ENCODE measurements at regions not wholly inside any gene's neighbourhood (a gene's known extent, or its start where the extent isn't known, plus 50 kb on each side); places are given as distances from the start of the nearest gene placed in this dataset.

GRCh38 chr9:99607842-99608448, 213.7 kb upstream of the NR4A3 start:
- DNase-seq (ENCODE audit: extremely low read depth in 1 of 2, low read depth in 1 of 2): no peak

- no peak for DNase-seq (ENCODE audit: extremely low read depth in 1 of 2, low read depth in 1 of 2)
These were observed 207.3 kb upstream of the NR4A3 start for GRCh38 chr9:99614341-99614740.

GRCh38 chr9:99621040-99621439, 200.6 kb upstream of the NR4A3 start:
- DNase-seq (ENCODE audit: extremely low read depth in 1 of 2, low read depth in 1 of 2): no peak

GRCh38 chr9:99622679-99623078, 199.0 kb upstream of the NR4A3 start:
- no peak for DNase-seq (ENCODE audit: extremely low read depth in 1 of 2, low read depth in 1 of 2)

GRCh38 chr9:99623780-99624364, 197.8 kb upstream of the NR4A3 start:
- no peak for DNase-seq (ENCODE audit: extremely low read depth in 1 of 2, low read depth in 1 of 2)

- DNase-seq (ENCODE audit: extremely low read depth in 1 of 2, low read depth in 1 of 2): no peak
These were observed 197.0 kb upstream of the NR4A3 start for GRCh38 chr9:99624499-99625233.

- DNase-seq (ENCODE audit: extremely low read depth in 1 of 2, low read depth in 1 of 2): no peak
These were observed 195.3 kb upstream of the NR4A3 start for GRCh38 chr9:99626426-99626825.

- no peak for DNase-seq (ENCODE audit: extremely low read depth in 1 of 2, low read depth in 1 of 2)
These were observed 193.4 kb upstream of the NR4A3 start for GRCh38 chr9:99628285-99628684.

- DNase-seq (ENCODE audit: extremely low read depth in 1 of 2, low read depth in 1 of 2): no peak
These were observed 192.7 kb upstream of the NR4A3 start for GRCh38 chr9:99628849-99629620.

GRCh38 chr9:99632349-99633038, 189.2 kb upstream of the NR4A3 start:
- DNase-seq (ENCODE audit: extremely low read depth in 1 of 2, low read depth in 1 of 2): no peak

- DNase-seq (ENCODE audit: extremely low read depth in 1 of 2, low read depth in 1 of 2): no peak
These were observed 188.4 kb upstream of the NR4A3 start for GRCh38 chr9:99633265-99633664.

GRCh38 chr9:99634186-99634585, 187.5 kb upstream of the NR4A3 start:
- no peak for DNase-seq (ENCODE audit: extremely low read depth in 1 of 2, low read depth in 1 of 2)

GRCh38 chr9:99635032-99635431, 186.7 kb upstream of the NR4A3 start:
- DNase-seq (ENCODE audit: extremely low read depth in 1 of 2, low read depth in 1 of 2): no peak

- DNase-seq (ENCODE audit: extremely low read depth in 1 of 2, low read depth in 1 of 2): no peak
These were observed 184.0 kb upstream of the NR4A3 start for GRCh38 chr9:99637641-99638040.

GRCh38 chr9:99638971-99639370, 182.7 kb upstream of the NR4A3 start:
- no peak for DNase-seq (ENCODE audit: extremely low read depth in 1 of 2, low read depth in 1 of 2)

- DNase-seq (ENCODE audit: extremely low read depth in 1 of 2, low read depth in 1 of 2): no peak
These were observed 174.1 kb upstream of the NR4A3 start for GRCh38 chr9:99647604-99648003.

GRCh38 chr9:99650187-99650874, 171.4 kb upstream of the NR4A3 start:
- DNase-seq (ENCODE audit: extremely low read depth in 1 of 2, low read depth in 1 of 2): no peak

GRCh38 chr9:99660191-99660636, 161.5 kb upstream of the NR4A3 start:
- no peak for DNase-seq (ENCODE audit: extremely low read depth in 1 of 2, low read depth in 1 of 2)

GRCh38 chr9:99663297-99663696, 158.4 kb upstream of the NR4A3 start:
- DNase-seq (ENCODE audit: extremely low read depth in 1 of 2, low read depth in 1 of 2): no peak

GRCh38 chr9:99663856-99664255, 157.8 kb upstream of the NR4A3 start:
- no peak for DNase-seq (ENCODE audit: extremely low read depth in 1 of 2, low read depth in 1 of 2)
